KMS-11 (cell line): ENCODE measurements at regions not wholly inside any gene's neighbourhood (a gene's known extent, or its start where the extent isn't known, plus 50 kb on each side); places are given as distances from the start of the nearest gene placed in this dataset.
"Not testable (repeated sequence)": the region's sequence is repeated elsewhere in the genome, so short reads cannot be mapped to it uniquely, and the experiment has no call there.

Source experiments
- H2AFZ ChIP-seq: fragments of 200-600 bp; sonication (generic); 2 replicates; pipeline ENCODE4 v1.6.1; 2016; ENCODE audit warnings: antibody characterized with exemption, mixed run types, low read depth
- H3K27ac ChIP-seq: fragments of 200-600 bp; sonication (generic); 2 replicates; pipeline ENCODE4 v1.6.1; 2016; ENCODE audit warnings: mild to moderate bottlenecking, mixed run types
- H3K27me3 ChIP-seq: fragments of 200-600 bp; sonication (generic); 2 replicates; pipeline ENCODE4 v1.6.1; 2017; ENCODE audit warnings: mild to moderate bottlenecking, low read depth, mixed run types, moderate library complexity; ENCODE audit not compliant: insufficient read depth
- H3K36me3 ChIP-seq: fragments of 200-600 bp; sonication (generic); 2 replicates; pipeline ENCODE4 v1.6.1; 2017; ENCODE audit warnings: mild to moderate bottlenecking, mixed run types; ENCODE audit not compliant: insufficient read depth
- H3K4me1 ChIP-seq: fragments of 200-600 bp; sonication (generic); 2 replicates; pipeline ENCODE4 v1.6.1; 2016; ENCODE audit warnings: mild to moderate bottlenecking, low read depth, mixed run types; ENCODE audit not compliant: poor library complexity, severe bottlenecking
- H3K4me2 ChIP-seq: fragments of 200-600 bp; sonication (generic); 2 replicates; pipeline ENCODE4 v1.7.0; 2016; ENCODE audit warnings: mild to moderate bottlenecking, mixed run types
- H3K4me3 ChIP-seq: fragments of 200-600 bp; sonication (generic); IDR thresholded peaks from 2 replicates; pipeline ENCODE4 v1.6.1; 2017; ENCODE audit warnings: low read depth, low read length, mixed read lengths; ENCODE audit not compliant: insufficient read depth
- H3K79me2 ChIP-seq: fragments of 200-600 bp; sonication (generic); 2 replicates; pipeline ENCODE4 v1.6.1; 2016; ENCODE audit warnings: low read depth, mixed run types; ENCODE audit not compliant: insufficient read depth
- H3K9ac ChIP-seq: fragments of 200-600 bp; sonication (generic); 2 replicates; pipeline ENCODE4 v1.6.1; 2016; ENCODE audit warnings: mild to moderate bottlenecking, mixed run types
- H4K20me1 ChIP-seq: fragments of 200-600 bp; sonication (generic); 2 replicates; pipeline ENCODE4 v1.6.1; 2016; ENCODE audit warnings: mild to moderate bottlenecking, mixed run types; ENCODE audit not compliant: insufficient read depth
- TF ChIP-seq, protein P1 (sequence below): fragments of 200-600 bp; sonication (generic); conservative IDR thresholded peaks from 2 replicates; pipeline ENCODE4 v1.6.1; 2017; ENCODE audit warnings: low read depth, mild to moderate bottlenecking, antibody characterized with exemption, low read length, moderate library complexity, mixed read lengths

DNA sequence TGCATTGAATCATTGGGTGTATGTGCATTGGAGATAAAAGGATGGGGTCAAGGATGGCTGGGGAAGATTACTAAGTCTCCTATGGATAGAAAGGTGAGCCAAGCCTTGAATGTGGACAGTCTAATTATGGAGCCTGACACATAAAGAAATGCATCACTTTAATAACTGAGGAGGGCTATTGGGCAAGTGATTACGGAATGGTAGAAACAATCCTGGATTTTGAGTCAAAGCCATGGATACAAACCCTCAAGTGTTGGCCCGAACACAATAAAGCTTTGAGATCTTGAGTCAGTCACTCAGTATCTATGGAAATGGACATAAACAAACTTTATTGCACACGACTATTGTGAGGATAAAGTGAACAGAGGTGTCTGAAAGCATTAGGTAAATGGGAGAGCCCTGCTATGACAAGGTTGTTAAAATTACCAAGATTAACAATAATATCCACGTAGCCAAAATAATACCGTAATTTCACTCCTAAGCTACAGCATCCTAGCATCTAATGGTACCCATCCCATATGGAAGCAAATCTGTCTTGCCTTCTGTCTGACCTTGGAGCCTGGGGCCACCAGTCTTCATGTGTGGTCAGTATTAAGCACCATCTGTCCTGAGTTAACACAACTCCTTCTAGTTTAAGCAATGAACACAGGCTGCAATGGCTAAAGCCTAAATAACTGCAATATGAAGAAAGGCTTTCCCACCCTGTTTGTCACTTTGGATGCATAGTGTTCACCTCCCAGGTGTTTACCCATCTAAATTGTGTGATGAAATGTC, 136.9 kb upstream of the PRICKLE2 start:
- no peak overlapping the region for H3K4me2 ChIP-seq
- H2AFZ ChIP-seq, result no peak overlapping the region
- no peak overlapping the region for H3K27ac ChIP-seq
- no peak overlapping the region for H3K4me3 ChIP-seq
- no peaks in the 10 kb centered on the region for H4K20me1 ChIP-seq
- no peaks in the 10 kb centered on the region for H3K79me2 ChIP-seq
- H3K27me3 ChIP-seq, result no peaks in the 10 kb centered on the region
- no peaks in the 10 kb centered on the region for H3K36me3 ChIP-seq
- TF ChIP-seq, protein P1, sequence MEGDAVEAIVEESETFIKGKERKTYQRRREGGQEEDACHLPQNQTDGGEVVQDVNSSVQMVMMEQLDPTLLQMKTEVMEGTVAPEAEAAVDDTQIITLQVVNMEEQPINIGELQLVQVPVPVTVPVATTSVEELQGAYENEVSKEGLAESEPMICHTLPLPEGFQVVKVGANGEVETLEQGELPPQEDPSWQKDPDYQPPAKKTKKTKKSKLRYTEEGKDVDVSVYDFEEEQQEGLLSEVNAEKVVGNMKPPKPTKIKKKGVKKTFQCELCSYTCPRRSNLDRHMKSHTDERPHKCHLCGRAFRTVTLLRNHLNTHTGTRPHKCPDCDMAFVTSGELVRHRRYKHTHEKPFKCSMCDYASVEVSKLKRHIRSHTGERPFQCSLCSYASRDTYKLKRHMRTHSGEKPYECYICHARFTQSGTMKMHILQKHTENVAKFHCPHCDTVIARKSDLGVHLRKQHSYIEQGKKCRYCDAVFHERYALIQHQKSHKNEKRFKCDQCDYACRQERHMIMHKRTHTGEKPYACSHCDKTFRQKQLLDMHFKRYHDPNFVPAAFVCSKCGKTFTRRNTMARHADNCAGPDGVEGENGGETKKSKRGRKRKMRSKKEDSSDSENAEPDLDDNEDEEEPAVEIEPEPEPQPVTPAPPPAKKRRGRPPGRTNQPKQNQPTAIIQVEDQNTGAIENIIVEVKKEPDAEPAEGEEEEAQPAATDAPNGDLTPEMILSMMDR, result no peak
- peaks cover 26% of the 10 kb centered on the region for H3K4me1 ChIP-seq
- H3K9ac ChIP-seq, result no peak overlapping the region

DNA sequence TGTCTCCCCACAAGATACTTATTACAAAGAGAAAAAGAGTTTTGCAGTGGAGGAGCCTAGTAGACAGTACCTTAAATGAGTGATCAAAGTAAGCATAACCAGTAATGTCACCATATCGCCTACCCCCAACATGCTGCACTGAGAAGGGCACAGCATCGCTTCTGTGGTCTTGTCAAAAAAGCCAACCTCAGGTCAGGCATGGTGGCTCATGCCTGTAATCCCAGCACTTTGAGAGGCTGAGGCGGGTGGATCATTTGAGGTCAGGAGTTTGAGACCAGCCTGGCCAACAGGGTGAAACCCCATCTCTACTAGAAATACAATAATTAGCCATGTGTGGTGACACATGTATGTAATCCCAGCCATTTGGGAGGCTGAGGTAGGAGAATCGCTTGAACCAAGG, 135.8 kb upstream of the PRICKLE2 start:
- not testable (repeated sequence) for H3K4me2 ChIP-seq, H3K4me3 ChIP-seq, H4K20me1 ChIP-seq, H3K9ac ChIP-seq, H2AFZ ChIP-seq, H3K36me3 ChIP-seq, H3K27me3 ChIP-seq, H3K79me2 ChIP-seq, H3K27ac ChIP-seq
- peaks cover 31% of the 10 kb centered on the region for H3K4me1 ChIP-seq

DNA sequence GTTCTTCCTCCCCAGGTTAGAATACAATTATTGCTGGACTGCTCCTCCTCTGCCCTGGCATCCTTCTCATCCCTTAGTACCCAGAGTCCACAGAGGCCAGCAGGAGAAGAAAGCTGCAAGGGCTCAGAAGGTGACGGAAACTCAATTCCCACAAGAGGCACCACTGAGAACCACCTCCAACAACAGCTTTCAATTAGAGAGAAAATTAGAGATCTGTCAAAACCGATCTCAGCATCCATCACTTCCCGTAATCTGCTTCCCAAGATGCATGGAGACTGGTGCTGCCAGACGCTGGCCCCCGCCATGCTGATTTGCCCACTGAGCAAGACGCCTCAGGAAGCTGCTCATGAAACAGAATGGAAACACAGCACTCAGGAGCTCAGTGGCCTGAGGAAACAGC, 135.0 kb upstream of the PRICKLE2 start:
- H3K79me2 ChIP-seq, result no peaks in the 10 kb centered on the region
- no peaks in the 10 kb centered on the region for H3K36me3 ChIP-seq
- no peak overlapping the region for H3K4me2 ChIP-seq
- no peak overlapping the region for H3K9ac ChIP-seq
- H3K4me3 ChIP-seq, result no peak overlapping the region
- no peak overlapping the region for H3K27ac ChIP-seq
- TF ChIP-seq, protein P1, result no peak
- H3K27me3 ChIP-seq, result no peaks in the 10 kb centered on the region
- H3K4me1 ChIP-seq, result peaks cover 31% of the 10 kb centered on the region
- H4K20me1 ChIP-seq, result no peaks in the 10 kb centered on the region
- H2AFZ ChIP-seq, result no peak overlapping the region

DNA sequence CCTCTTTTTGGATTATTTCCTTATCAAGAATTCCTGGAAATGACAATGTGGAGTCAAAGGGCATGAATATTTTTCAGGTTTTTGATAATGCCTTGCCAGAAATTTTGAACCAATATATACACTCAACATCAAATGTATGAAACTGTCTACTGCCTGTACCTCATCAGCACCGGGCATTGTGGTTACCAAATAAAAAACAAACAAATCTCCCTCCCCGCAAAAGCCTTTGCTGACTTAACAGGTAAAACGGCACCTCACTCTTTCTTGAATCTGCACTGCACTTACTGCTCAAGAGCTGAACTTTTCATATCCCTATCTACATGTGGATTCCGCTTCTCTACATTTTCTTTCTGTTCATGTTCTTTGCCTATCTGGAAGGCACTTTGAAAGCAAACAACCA, 134.5 kb upstream of the PRICKLE2 start:
- H3K9ac ChIP-seq, result no peak overlapping the region
- H3K4me3 ChIP-seq, result no peak overlapping the region
- H3K4me2 ChIP-seq, result no peak overlapping the region
- H3K4me1 ChIP-seq, result peaks cover 31% of the 10 kb centered on the region
- no peaks in the 10 kb centered on the region for H3K27me3 ChIP-seq
- no peaks in the 10 kb centered on the region for H3K36me3 ChIP-seq
- H3K27ac ChIP-seq, result no peak overlapping the region
- no peaks in the 10 kb centered on the region for H4K20me1 ChIP-seq
- TF ChIP-seq, protein P1, result no peak
- no peak overlapping the region for H2AFZ ChIP-seq
- no peaks in the 10 kb centered on the region for H3K79me2 ChIP-seq

DNA sequence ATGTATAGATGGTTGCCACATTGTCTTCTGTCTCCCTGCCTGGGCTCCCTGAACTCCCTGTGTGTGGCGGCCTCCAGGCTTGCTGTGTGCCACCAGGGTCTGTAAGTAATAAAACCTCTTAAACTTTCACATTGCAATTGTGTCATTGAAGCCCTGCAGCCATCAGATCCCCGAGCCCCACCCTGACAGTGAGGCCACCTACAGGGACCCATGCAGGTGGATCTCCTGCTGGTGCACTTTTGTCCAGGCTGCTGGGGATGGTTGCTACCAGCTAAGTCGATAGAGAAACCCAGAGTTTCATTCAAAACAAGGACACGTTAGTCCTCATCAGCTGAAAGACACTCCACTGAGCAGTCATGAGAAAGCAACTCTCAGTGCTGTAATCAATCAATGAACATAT, 133.6 kb upstream of the PRICKLE2 start:
- Histone ChIP-seq H3K4me1 (peaks cover 31% of the 10 kb centered on the region), H3K4me3 (no peak overlapping the region)

More for the DNA sequence above, 133.6 kb upstream of the PRICKLE2 start:
- Histone ChIP-seq H3K36me3 (no peaks in the 10 kb centered on the region), H4K20me1 (no peaks in the 10 kb centered on the region), H3K79me2 (no peaks in the 10 kb centered on the region), H3K9ac (no peak overlapping the region), H3K27me3 (no peaks in the 10 kb centered on the region), H2AFZ (no peak overlapping the region), H3K27ac (no peak overlapping the region), H3K4me2 (no peak overlapping the region; the same call in 1 of the 2 replicates)
- TF ChIP-seq, protein P1, result no peak
